Stimulated activated CD4-positive, alpha-beta T cell treated with anti-CD3 and anti-CD28 coated beads, Interleukin-1b, Interleukin-23, amount 100 ng/mL, for 48 hours (primary cell): ENCODE measurements at regions not wholly inside any gene's neighbourhood (a gene's known extent, or its start where the extent isn't known, plus 50 kb on each side); places are given as distances from the start of the nearest gene placed in this dataset.

Source experiments
- DNase-seq: peaks from one replicate; pipeline ENCODE4 v3.0.0-alpha.2; 2020

GRCh38 chr13:107299717-107300116 is 731.8 kb upstream of the ARGLU1 start:
- no peak for DNase-seq

- no peak for DNase-seq
Measured at GRCh38 chr13:107296804-107297203, 728.9 kb upstream of the ARGLU1 start.

- DNase-seq: no peak
Measured at GRCh38 chr13:107295416-107296140, 727.6 kb upstream of the ARGLU1 start.

GRCh38 chr13:107293924-107294323 is 726.0 kb upstream of the ARGLU1 start:
- no peak for DNase-seq

- DNase-seq: no peak
Measured at GRCh38 chr13:107291875-107292274, 723.9 kb upstream of the ARGLU1 start.

GRCh38 chr13:107289540-107289939 is 721.6 kb upstream of the ARGLU1 start:
- DNase-seq: no peak

GRCh38 chr13:107284173-107284572 is 716.2 kb upstream of the ARGLU1 start:
- DNase-seq: no peak

- DNase-seq: no peak
Measured at GRCh38 chr13:107277911-107278310, 710.0 kb upstream of the ARGLU1 start.

- no peak for DNase-seq
Measured at GRCh38 chr13:107276936-107277335, 709.0 kb upstream of the ARGLU1 start.

- DNase-seq: no peak
Measured at GRCh38 chr13:107275945-107276614, 708.1 kb upstream of the ARGLU1 start.

GRCh38 chr13:107275312-107275711 is 707.4 kb upstream of the ARGLU1 start:
- no peak for DNase-seq

- DNase-seq: no peak
Measured at GRCh38 chr13:107271227-107271626, 703.3 kb upstream of the ARGLU1 start.

GRCh38 chr13:107266657-107267056 is 698.7 kb upstream of the ARGLU1 start:
- DNase-seq: no peak

- no peak for DNase-seq
Measured at GRCh38 chr13:107258599-107259187, 690.8 kb upstream of the ARGLU1 start.

GRCh38 chr13:107254392-107254791 is 686.5 kb upstream of the ARGLU1 start:
- no peak for DNase-seq

- DNase-seq: no peak
Measured at GRCh38 chr13:107252428-107252827, 684.5 kb upstream of the ARGLU1 start.

- DNase-seq: no peak
Measured at GRCh38 chr13:107252021-107252420, 684.1 kb upstream of the ARGLU1 start.

GRCh38 chr13:107251341-107251740 is 683.4 kb upstream of the ARGLU1 start:
- DNase-seq: no peak

GRCh38 chr13:107250628-107251027 is 682.7 kb upstream of the ARGLU1 start:
- no peak for DNase-seq

GRCh38 chr13:107244241-107244640 is 676.3 kb upstream of the ARGLU1 start:
- no peak for DNase-seq

GRCh38 chr13:107242138-107242537 is 674.2 kb upstream of the ARGLU1 start:
- no peak for DNase-seq

- no peak for DNase-seq
Measured at GRCh38 chr13:107241381-107241780, 673.4 kb upstream of the ARGLU1 start.

- no peak for DNase-seq
Measured at GRCh38 chr13:107239213-107239612, 671.3 kb upstream of the ARGLU1 start.

- DNase-seq: no peak
Measured at GRCh38 chr13:107238262-107238981, 670.5 kb upstream of the ARGLU1 start.
